GM18858 (cell line): ENCODE measurements at regions not wholly inside any gene's neighbourhood (a gene's known extent, or its start where the extent isn't known, plus 50 kb on each side); places are given as distances from the start of the nearest gene placed in this dataset.
A peak's percentile ranks its signal among the peaks of the same experiment; 100 is the strongest.

Source experiments
- ATAC-seq: cut with Tn5 transposase; IDR thresholded peaks from one replicate; pipeline ENCODE4 v1.9.1; 2021; ENCODE audit not compliant: unreplicated experiment

DNA sequence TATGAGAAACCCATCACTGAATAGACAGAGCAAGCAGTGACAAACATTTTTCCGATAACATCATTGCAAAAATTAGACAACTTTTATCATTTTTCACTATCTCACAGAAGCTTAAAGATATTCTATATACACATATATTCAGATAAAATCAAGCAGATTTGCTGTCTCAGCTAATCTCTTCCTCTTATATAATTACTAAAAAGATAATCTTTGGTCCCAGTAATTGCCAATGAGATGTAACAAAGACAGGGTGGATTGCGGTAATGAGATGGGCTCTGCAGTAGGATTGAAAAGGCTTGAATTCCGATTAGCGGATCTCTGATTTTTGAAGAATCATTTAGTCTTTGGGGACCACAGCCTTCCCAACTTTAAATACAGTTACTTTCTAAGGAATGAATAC lies 63.5 kb downstream of the SYT4 start:
- ATAC-seq = no peak

DNA sequence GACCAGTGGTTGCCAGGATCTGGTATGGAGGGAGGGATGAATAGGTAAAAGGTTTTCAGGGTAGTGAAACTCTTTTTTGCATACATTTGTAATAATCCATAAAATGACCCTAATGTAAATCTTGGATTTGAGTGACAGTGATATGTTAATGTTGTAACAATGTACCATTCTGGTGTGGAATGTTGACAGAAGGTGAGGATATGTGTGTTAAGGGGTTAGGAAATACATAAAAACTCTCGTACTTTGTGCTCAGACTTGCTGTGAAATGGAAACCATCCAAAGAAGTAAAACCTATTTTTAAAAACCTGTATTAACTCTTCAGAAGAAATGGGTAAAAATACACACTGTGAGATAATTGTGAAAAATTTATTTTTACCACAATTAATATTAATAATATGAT lies 66.2 kb downstream of the SYT4 start:
- no peak for ATAC-seq

DNA sequence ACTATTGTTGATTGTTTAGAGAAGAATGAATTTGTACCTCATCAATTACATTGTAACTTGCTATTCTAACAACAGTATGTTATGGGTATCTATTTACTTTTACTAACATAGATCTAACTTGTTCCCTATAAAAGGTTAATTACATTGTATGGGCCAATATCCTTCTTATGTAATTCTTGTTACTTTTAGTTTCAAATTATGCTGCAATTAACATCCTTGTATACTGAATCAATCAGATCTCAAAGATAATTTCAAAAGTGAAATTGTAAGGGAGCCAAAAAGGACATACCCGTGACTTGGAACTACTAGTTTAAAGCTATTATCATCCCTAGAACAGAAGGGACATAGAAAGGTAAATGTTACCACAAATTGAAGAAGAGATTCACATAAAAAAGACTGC lies 79.9 kb upstream of the RIT2 start:
- no peak for ATAC-seq

DNA sequence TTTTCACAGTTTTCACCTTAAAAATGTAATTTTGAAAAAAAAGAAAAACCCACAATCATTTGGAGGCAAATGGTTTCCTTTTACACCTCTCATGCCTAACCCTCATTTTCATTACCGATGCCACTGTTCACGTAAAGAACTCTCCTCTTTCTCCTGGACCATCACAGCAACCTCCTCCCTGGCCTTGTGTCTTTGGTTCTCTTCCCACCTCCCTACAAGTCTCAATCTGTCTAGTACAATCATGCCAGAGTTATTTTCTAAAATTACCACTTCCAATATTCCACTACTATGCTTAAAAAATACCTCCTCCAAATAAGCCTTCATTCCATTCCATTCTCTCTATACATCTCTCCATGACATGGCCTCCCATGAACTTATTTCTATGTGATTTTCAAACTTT lies 77.9 kb upstream of the RIT2 start:
- ATAC-seq = no peak

DNA sequence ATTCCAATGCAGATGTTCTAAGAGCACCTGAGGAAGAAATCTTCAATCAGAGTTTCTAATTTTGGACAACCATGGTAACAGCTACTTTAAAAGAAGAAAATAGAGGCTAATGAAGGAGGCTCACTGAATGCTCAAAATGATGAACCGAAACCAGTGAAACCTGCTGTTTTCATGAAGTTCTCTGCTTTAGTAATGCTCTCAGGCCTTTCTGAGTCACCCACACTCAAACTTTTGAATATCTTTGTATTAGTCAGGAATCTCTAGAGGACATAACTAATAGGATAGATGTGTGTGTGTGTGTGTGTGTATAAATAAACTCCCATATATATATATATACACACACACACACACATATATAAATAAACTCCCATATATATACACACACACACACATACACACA lies 76.9 kb upstream of the RIT2 start:
- peak; percentile 91 for ATAC-seq

DNA sequence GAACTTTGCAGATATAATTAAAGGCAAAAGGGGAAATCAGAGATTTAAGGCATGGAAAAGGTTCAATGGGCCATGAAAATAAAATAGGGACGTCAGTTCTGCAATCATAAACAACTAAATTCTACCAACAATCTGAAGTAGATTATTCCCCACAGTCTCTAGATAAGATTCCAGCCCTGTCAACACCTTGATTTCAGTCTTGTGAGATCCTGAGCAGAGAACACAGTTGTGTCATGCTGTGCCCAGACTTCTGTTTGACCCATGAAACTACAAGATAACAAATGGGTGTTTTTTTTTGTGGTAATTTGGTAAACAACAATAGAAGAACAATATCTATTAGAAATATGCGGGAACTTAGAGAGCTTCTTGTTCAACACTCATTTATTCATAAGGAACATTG lies 66.2 kb upstream of the RIT2 start:
- no peak for ATAC-seq

DNA sequence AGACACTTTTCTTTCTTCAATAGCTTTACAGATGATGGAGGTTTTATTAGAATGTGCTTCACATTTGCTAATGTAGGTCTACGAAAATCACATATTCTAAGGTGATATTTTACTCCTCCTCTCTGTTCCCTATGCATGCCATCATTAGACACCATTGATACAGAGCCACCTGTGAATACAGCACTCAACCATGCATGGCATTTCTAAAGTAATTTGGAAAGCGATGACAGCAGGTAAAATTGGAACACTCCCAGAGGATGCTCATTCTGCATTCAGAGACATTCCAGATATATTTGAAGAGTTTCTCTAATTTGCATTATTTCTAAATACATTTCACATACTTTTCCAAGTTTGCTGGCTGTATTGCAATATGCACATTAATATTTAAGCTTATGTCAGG lies 65.3 kb upstream of the RIT2 start:
- no peak for ATAC-seq

DNA sequence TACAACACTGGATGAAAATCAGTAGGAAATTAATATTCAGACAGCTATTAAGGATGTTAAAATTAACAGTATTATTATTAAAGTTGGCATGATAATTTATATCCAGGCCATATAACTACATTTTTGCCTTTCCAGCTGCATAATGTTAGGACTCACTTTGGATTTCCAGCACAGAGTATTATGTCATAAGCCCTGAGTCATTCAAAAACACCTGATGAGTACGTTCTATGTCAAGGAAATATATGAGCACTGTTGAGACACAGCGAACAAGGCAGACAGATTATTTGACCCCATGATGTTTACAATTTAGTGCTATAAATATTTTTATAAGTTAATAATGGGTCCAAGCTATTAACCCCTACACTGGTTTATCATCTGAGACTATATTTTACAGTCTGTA lies 59.8 kb upstream of the RIT2 start:
- ATAC-seq = no peak

DNA sequence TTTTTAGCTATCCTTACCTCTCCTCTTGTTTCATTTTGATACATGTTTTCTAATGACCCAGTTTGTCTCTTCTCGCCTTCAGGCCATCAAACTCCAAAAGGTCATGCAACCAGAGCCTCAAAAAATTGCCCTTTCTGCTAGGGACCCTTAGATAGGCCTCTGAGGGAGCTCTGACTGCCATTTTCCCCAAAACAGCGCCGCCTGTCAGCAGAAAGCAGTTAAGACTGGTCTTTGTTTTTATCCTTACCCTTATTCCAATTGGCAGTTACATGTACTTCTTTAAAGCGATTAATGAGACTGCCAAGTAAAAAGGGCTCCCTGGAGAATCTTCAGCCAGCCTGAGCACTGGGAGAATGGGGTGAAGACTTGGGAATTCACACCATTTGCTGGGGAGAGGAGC lies 55.1 kb upstream of the RIT2 start:
- no peak for ATAC-seq
